ENCODE measurements at regions not wholly inside any gene's neighbourhood (a gene's known extent, or its start where the extent isn't known, plus 50 kb on each side); places are given as distances from the start of the nearest gene placed in this dataset.

GRCh38 chr3:68306571-68306970, 625.8 kb downstream of the TAFA4 start:
- TF ChIP-seq, protein P1, sequence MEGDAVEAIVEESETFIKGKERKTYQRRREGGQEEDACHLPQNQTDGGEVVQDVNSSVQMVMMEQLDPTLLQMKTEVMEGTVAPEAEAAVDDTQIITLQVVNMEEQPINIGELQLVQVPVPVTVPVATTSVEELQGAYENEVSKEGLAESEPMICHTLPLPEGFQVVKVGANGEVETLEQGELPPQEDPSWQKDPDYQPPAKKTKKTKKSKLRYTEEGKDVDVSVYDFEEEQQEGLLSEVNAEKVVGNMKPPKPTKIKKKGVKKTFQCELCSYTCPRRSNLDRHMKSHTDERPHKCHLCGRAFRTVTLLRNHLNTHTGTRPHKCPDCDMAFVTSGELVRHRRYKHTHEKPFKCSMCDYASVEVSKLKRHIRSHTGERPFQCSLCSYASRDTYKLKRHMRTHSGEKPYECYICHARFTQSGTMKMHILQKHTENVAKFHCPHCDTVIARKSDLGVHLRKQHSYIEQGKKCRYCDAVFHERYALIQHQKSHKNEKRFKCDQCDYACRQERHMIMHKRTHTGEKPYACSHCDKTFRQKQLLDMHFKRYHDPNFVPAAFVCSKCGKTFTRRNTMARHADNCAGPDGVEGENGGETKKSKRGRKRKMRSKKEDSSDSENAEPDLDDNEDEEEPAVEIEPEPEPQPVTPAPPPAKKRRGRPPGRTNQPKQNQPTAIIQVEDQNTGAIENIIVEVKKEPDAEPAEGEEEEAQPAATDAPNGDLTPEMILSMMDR (IDR thresholded peaks at IDR 0.05; ENCODE audit: low read depth, low read length, poor library complexity, severe bottlenecking): no peak
- no peak for TF ChIP-seq EZH2phosphoT487 (IDR thresholded peaks at IDR 0.05; ENCODE audit: borderline replicate concordance, low read length)
